C4-2B (cell line): ENCODE measurements at regions not wholly inside any gene's neighbourhood (a gene's known extent, or its start where the extent isn't known, plus 50 kb on each side); places are given as distances from the start of the nearest gene placed in this dataset.

Experiments used
- H3K27ac ChIP-seq: fragments of 450-650 bp; 2 replicates; pipeline ENCODE4 v1.5.1; 2017
- ZFX ChIP-seq: fragments of 450-650 bp; IDR thresholded peaks from 2 replicates; pipeline ENCODE4 v1.6.1; 2017
- TF ChIP-seq, protein P1 (sequence below): fragments of 450-650 bp; conservative IDR thresholded peaks from 2 replicates; pipeline ENCODE4 v1.5.1; 2017; ENCODE audit warnings: mild to moderate bottlenecking

- H3K27ac ChIP-seq, result no peak overlapping the region
- TF ChIP-seq, protein P1, sequence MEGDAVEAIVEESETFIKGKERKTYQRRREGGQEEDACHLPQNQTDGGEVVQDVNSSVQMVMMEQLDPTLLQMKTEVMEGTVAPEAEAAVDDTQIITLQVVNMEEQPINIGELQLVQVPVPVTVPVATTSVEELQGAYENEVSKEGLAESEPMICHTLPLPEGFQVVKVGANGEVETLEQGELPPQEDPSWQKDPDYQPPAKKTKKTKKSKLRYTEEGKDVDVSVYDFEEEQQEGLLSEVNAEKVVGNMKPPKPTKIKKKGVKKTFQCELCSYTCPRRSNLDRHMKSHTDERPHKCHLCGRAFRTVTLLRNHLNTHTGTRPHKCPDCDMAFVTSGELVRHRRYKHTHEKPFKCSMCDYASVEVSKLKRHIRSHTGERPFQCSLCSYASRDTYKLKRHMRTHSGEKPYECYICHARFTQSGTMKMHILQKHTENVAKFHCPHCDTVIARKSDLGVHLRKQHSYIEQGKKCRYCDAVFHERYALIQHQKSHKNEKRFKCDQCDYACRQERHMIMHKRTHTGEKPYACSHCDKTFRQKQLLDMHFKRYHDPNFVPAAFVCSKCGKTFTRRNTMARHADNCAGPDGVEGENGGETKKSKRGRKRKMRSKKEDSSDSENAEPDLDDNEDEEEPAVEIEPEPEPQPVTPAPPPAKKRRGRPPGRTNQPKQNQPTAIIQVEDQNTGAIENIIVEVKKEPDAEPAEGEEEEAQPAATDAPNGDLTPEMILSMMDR, result no peak
- no peak for TF ChIP-seq ZFX
Measured at GRCh38 chr9:99369327-99369722, 147.2 kb downstream of the SEC61B start.

GRCh38 chr9:99370376-99370775, 148.3 kb downstream of the SEC61B start:
- TF ChIP-seq, protein P1, result no peak
- no peak for TF ChIP-seq ZFX
- H3K27ac ChIP-seq, result no peak overlapping the region

- H3K27ac ChIP-seq, result no peak overlapping the region
- no peak for TF ChIP-seq ZFX
- TF ChIP-seq, protein P1, result no peak
Measured at GRCh38 chr9:99371376-99371775, 149.3 kb downstream of the SEC61B start.

DNA sequence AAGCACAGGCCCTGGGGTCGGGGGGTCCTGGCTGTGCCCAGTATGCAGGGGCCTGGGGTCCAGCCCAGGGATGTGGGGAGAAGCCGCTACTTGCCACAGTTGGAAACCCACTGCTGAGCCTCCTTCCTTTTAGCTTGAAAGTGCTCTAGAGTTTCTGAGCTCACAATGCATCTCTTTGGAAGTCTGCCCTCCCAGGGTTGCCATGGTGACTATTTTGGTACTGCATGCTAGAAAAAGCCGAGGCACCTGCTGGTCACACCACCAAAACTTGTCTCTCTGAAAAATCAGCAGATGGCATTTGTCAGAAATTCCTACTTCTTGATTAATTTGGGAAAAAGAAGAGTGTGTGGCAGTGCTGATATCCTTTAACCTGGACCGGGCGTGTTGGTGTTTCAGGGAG, 151.8 kb downstream of the SEC61B start:
- TF ChIP-seq ZFX, result no peak
- TF ChIP-seq, protein P1, result no peak
- no peak overlapping the region for H3K27ac ChIP-seq

DNA sequence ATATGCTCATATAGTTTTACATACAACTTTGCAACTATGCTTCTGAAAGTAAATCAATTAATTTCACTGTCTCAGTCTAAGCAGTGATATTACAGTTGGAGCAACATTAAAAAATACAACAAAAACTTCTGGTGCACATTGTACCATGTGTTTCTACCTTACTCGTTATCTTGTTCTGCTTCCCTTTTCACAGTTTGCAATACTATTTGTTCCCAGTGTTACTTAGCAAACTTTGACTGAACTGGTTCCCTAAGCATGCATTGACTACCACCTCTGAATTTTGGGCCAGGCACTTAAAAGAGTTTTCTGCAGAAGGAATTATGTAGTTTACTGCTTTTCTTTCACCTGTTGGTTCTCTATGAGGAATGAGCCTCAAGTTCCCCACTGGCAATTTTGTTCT, 152.7 kb downstream of the SEC61B start:
- TF ChIP-seq, protein P1, result no peak
- TF ChIP-seq ZFX, result no peak
- no peak overlapping the region for H3K27ac ChIP-seq

GRCh38 chr9:99375481-99375880, 153.4 kb downstream of the SEC61B start:
- TF ChIP-seq, protein P1, result no peak

DNA sequence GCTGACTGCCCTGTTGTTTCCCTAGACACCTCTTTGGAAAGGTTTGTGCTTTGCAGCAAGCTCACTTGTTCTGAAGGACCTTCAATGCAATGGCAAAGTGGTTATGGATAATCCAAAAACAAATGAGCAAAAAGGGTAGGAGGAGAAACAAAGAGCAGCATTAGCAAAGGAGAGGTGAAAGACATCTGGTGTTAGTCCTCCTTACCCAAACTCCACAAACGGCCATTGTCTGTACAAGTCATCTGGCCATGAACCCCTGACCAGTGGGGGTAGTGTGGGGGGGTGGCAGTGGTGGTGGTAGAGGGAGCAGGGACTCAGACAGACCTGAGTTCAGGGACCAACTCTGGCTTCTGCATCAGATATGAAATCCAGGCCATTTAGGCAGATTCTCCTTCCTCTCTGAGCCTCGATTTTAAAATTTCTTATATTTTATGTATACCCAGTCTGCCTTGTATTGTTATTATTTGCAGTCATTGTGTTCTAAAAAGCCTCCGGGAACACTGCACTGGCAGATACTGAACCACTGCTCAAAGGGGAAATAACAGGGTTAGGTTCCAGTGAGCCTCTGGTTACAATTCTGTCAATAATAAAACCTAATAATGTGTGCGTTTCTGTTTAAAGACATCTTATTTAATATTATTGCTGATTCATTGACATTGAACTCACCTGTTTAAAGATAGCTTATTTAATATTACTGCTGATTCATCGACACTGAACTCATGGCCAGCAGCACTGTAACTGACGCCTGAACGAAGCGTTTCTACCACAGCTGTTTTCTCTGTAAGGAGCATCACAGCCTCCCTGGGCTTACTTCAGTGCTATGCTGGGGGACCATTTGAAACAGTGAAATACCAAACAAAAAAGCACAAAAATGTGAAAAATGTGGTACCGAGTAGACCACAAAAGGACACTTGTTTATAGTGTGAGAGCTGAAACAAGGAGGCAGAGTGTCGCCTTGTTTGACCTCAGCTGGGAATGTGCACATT, 156.0 kb downstream of the SEC61B start:
- no peak overlapping the region for H3K27ac ChIP-seq
- TF ChIP-seq, protein P1, result no peak

More at GRCh38 chr9:99375481-99375880, 153.4 kb downstream of the SEC61B start:
- H3K27ac ChIP-seq, result no peak overlapping the region
